HG02588 (cell line): ENCODE measurements at regions not wholly inside any gene's neighbourhood (a gene's known extent, or its start where the extent isn't known, plus 50 kb on each side); places are given as distances from the start of the nearest gene placed in this dataset.
"Not testable (repeated sequence)": the region's sequence is repeated elsewhere in the genome, so short reads cannot be mapped to it uniquely, and the experiment has no call there.

Experiments used
- ATAC-seq: cut with Tn5 transposase; IDR thresholded peaks from one replicate; pipeline ENCODE4 v1.9.1; 2021; ENCODE audit warnings: mild to moderate bottlenecking, moderate library complexity; ENCODE audit not compliant: unreplicated experiment

DNA sequence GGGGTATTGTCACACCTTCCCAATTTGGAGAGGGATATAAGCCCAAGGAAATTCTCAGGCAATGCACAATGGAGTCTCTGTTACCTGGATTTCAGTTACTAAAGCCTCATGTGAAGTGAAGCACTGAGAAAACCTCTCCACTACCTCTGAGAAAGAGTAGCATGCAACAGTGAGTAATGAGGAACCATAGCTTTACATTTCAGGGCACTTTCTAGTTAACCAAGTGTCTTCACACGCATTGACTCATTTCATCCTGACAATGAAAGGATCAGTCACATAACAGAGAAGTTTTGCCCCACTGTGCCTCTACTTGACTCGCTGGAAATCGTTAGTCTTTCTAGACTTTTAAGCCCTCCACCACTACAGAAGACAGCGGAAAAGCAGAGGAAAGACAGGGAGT is 86.2 kb upstream of the ARID1B start:
- ATAC-seq = peak; percentile 52

- ATAC-seq = no peak
Observed at GRCh38 chr6:156689656-156690055, 87.5 kb upstream of the ARID1B start.

- ATAC-seq = no peak
Observed at GRCh38 chr6:156688620-156688971, 88.6 kb upstream of the ARID1B start.

GRCh38 chr6:156687789-156688619 is 89.2 kb upstream of the ARID1B start:
- ATAC-seq = no peak

DNA sequence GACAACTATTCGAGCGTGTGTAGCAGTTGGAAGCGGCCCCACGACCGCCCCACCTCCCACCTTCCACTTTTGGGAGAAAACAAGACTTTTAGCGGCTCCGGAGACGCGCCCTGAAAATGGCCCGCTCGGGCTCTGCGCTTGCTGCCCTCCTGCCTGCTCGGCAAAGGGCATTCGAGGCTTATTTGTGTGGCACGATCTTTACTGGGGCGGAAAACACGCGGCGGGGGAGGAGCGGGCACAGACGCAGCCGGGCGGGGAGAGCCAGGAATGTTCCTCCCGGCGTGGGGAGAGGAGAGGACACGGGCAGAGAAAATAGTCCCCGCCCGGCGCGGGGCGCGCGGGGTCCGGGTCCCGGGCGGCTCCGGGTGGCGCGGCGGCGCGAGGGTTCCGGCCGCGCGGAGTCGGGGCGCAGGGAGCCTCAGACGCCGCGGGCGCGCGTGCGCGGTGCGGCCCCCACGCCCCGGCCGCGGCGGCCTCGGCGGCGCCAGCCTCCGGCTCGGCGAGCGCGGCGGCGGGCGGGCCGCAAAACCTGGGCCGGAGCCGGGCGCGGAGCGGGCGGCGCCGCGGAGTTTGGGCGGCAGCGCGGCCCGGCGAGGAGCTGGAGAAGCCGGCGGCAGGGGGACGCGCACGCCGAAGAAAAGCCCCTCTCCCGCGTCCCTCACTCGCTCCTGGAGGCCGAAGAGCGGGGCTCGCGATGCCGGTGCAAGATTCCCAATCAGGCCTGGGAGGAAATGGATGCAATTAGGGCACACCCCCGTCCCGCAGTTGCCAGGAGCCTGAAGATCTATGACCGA is 90.0 kb upstream of the ARID1B start:
- peak; percentile 72 for ATAC-seq

DNA sequence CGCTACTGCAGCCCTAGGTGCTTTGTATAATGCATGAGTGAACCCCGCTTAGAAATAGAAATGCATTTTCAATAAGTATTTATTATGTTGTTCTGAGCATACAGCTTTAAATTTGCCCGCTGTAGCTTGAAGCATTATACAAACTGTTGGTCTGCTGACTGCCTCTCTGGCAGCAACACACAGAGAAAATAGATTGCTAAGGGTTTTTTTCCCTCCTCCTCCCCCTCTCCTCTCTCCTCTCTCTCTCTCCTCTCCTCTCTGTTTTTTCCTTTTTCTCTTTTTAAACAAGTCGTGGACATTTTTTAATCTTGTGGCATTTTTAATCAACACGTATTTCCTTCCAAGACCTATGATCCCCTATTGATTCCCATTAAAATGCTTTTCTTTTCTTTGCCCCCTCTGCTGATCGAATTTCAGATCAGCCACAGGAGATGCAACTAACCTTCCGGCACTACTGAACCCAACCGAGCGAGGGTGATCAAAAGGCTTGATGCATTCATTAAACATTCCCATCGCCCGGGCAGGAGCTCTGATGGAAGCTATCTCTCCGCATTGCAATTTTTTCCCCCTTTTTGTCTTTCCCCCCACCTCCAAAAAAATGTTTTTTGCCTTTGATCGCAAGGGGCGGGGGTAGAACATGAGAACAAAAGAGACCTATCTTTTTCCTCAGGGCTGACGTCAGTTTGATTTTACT is 90.7 kb upstream of the ARID1B start:
- no peak for ATAC-seq

DNA sequence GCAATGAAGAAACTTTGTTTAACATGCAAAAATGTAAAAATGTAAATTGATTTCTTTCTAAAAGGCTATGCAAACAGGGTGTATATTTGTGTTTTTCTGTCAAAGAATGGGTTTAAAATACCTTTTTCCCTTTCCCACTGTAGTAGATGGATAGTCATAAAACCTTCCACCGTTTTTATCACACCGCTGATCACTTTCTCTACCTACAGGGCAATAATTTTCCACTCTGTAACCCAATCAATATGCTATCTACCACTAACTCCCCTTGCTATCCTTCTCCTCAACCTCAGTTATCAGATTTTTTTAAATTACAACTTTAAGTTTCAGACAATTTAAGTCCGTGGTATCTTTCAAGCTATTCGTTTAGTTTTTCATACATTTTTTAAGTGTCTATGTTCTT is 91.4 kb upstream of the ARID1B start:
- no peak for ATAC-seq

DNA sequence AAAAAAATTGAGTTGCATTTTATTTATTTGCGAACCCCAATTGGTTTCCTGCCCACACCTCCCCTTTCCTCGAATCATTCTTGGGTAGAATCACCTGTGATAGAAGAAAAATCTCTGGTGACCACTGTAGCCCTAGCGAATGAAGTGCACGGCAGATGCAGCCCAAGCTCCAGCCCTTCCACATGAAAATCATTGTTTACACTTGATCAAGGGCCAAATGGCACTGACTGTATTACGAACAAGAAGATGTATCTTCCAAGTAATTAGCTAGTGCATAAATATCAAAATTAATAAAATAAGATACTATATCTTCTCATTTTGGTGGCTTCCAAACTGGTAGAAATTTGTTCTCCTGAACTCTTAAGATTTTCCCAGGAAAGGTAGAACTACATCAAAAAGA is 93.4 kb upstream of the ARID1B start:
- ATAC-seq = no peak

- ATAC-seq = no peak
Observed at GRCh38 chr6:156676721-156677120, 100.5 kb upstream of the ARID1B start.

DNA sequence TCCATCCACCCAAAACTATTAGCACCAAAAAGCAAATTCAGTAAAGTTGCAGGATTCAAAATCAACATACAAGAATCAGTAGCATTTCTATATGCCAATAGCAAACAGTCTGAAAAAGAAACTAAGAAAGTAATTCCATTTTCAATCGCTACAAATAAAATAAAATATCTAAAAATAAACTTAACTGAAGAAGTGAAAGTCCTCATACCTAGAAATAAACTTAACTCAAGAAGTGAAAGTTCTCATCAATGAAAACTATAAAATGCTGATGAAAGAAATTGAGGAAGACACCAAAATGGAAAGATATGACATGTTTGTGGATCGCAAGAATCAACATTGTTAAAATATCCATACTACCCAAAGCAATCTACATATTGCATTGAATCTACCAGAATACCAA is 103.0 kb upstream of the ARID1B start:
- no peak for ATAC-seq

DNA sequence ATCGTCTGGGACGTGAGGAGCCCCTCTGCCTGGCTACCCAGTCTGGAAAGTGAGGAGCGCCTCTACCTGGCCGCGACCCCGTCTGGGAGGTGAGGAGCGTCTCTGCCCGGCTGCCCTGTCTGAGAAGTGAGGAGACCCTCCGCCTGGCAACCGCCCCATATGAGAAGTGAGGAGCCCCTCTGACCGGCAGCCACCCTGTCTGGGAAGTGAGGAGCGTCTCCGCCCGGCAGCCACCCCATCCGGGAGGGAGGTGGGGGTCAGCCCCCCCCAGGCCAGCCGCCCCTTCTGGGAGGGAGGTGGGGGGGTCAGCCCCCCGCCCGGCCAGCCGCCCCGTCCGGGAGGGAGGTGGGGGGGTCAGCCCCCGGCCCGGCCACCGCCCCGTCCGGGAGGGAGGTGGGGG is 107.1 kb upstream of the ARID1B start:
- ATAC-seq = not testable (repeated sequence)

- ATAC-seq = no peak
Observed at GRCh38 chr6:156662025-156662445, 115.1 kb upstream of the ARID1B start.

DNA sequence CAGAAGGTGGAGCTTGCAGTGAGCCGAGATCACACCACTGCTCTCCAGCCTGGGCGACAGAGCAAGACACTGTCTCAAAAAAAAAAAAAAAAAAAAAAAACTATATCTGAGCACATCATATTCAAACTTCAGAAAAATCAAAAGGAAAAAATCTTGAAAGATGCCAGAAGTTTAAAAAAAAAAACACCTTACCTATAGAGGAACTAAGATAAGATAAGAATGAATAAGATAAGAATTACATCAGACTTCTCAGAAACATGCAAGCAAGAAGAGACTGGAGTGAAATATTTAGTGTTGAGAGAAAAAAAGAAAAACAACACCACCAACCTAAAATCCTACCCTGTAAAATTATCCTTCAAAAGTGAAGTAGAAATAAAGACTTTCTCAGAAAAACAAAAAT is 116.8 kb upstream of the ARID1B start:
- ATAC-seq = no peak

GRCh38 chr6:156659822-156660198 is 117.4 kb upstream of the ARID1B start:
- ATAC-seq = no peak

DNA sequence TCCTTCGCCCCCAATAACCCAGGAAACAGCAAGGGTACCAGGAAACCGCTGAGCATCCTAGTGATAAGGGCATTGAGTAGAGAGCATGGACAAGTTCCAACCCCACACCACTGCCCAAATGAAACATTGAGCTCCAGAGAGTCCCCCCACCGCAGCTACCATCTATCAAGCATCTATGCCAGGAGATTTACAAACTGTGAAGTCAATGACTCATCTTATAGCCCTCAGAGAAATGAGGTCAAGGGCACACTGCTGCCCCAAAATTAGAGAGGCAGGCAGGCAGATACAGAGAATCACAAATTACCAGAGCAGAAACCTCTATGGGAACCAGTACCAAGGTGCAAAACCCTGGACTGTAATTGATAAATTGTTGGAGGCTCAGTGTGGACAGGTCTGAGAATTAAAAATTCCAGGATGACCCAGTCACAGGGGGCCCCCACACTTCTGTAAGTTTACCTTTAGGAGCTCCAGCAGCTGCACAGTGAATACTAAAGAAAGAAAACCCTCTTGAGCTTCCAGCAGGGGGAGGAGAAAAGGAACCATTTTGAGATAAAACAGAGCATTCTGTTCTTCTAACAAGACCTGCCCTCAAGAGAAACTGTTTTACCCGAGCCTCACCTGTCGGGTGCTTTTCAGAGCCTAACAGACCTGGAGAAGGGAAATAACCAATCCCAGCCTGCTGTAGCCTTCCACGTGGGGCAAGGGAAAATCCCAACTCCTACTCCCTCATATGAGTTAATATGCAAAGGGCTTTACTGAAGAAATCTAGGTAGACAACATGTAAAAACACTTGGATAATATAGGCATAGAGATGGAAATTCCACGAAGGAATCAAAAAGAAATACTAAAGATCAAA is 118.0 kb upstream of the ARID1B start:
- ATAC-seq = no peak

GRCh38 chr6:156658186-156658965 is 118.8 kb upstream of the ARID1B start:
- ATAC-seq = no peak

- ATAC-seq = no peak
Observed at GRCh38 chr6:156657296-156657695, 119.9 kb upstream of the ARID1B start.

- no peak for ATAC-seq
Observed at GRCh38 chr6:156654919-156655918, 122.0 kb upstream of the ARID1B start.

DNA sequence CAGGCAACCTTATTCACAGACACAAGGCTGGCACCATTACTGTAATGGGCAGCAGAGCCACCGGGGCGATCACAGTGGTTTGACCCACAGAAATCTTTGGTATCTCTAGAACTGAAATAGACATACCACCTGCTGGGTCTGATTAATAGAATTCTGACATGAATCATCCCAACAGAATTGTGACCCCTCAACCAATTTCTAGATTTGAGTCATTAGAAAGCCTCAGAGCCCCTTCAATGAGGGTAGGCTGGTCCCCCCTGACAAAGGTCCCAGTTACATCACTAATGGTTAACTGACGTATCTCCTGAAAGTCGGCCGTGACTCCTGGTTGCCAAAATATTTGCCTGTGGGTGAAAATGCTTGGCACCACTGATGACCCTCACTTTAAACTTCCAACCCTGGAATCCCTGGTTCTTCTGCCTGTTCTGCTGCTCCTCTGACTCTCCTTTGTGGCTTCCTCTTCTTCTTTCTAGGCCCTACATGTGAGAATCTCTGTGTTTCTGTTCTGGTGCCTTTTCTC is 124.9 kb upstream of the ARID1B start:
- no peak for ATAC-seq
